Neural progenitor cell (in vitro differentiated cells): ENCODE measurements at regions not wholly inside any gene's neighbourhood (a gene's known extent, or its start where the extent isn't known, plus 50 kb on each side); places are given as distances from the start of the nearest gene placed in this dataset.

ENCODE experiments used
- DNase-seq: peaks from one replicate; pipeline ENCODE4 v3.0.0-alpha.2; 2016; ENCODE audit warnings: low spot score
- H2AFZ ChIP-seq: fragments of 200-600 bp; sonication (generic); replicated peaks from 2 replicates; pipeline ENCODE4 v1.6.1; 2016; ENCODE audit warnings: antibody characterized with exemption
- H3F3A ChIP-seq: fragments of 200-600 bp; sonication (generic); 2 replicates; pipeline ENCODE4 v1.6.1; 2016; ENCODE audit warnings: antibody characterized with exemption, low read depth
- H3K27ac ChIP-seq: fragments of 200-600 bp; sonication (generic); 2 replicates; pipeline ENCODE4 v1.5.1; 2016; ENCODE audit warnings: mild to moderate bottlenecking
- H3K27me3 ChIP-seq: fragments of 200-600 bp; sonication (generic); 2 replicates; pipeline ENCODE4 v1.6.1; 2016; ENCODE audit warnings: mild to moderate bottlenecking, moderate library complexity
- H3K36me3 ChIP-seq: fragments of 200-600 bp; sonication (generic); 2 replicates; pipeline ENCODE4 v1.5.1; 2016
- H3K4me1 ChIP-seq: fragments of 200-600 bp; sonication (generic); 2 replicates; pipeline ENCODE4 v1.6.1; 2016; ENCODE audit warnings: mixed run types
- H3K4me2 ChIP-seq: fragments of 200-600 bp; sonication (generic); 2 replicates; pipeline ENCODE4 v1.6.1; 2016
- H3K4me3 ChIP-seq: fragments of 200-600 bp; sonication (generic); 2 replicates; pipeline ENCODE4 v1.5.1; 2016
- H3K79me2 ChIP-seq: fragments of 200-600 bp; sonication (generic); 2 replicates; pipeline ENCODE4 v1.6.1; 2016; ENCODE audit warnings: low read depth
- H3K9ac ChIP-seq: fragments of 200-600 bp; sonication (generic); 2 replicates; pipeline ENCODE4 v1.6.1; 2016
- H3K9me3 ChIP-seq: fragments of 200-600 bp; sonication (generic); 2 replicates; pipeline ENCODE4 v1.5.1; 2016; ENCODE audit warnings: low read depth
- H4K20me1 ChIP-seq: fragments of 200-600 bp; sonication (generic); 2 replicates; pipeline ENCODE4 v1.6.1; 2016; ENCODE audit warnings: low read depth
- H3K27ac Mint-ChIP-seq: 3 replicates; pipeline ENCODE4 v1.8.0; 2021; ENCODE audit warnings: mixed read lengths
- H3K27me3 Mint-ChIP-seq: 2 replicates; pipeline ENCODE4 v1.8.0; 2022; ENCODE audit warnings: low read depth, mild to moderate bottlenecking, inconsistent platforms, moderate library complexity, mixed read lengths; ENCODE audit not compliant: insufficient read depth
- H3K36me3 Mint-ChIP-seq: 3 replicates; pipeline ENCODE4 v1.8.0; 2021; ENCODE audit warnings: mixed read lengths
- H3K4me1 Mint-ChIP-seq: 3 replicates; pipeline ENCODE4 v1.8.0; 2021; ENCODE audit warnings: mixed read lengths
- H3K4me3 Mint-ChIP-seq: 3 replicates; pipeline ENCODE4 v1.8.0; 2021; ENCODE audit warnings: mild to moderate bottlenecking, moderate library complexity, mixed read lengths
- H3K9me3 Mint-ChIP-seq: 3 replicates; pipeline ENCODE4 v1.8.0; 2020; ENCODE audit warnings: mixed read lengths
- CTCF ChIP-seq: fragments of 200-600 bp; sonication (generic); IDR thresholded peaks from 2 replicates; pipeline ENCODE4 v1.5.1; 2017; ENCODE audit warnings: antibody characterized with exemption, mild to moderate bottlenecking
- EZH2 ChIP-seq: fragments of 200-600 bp; sonication (generic); IDR thresholded peaks from 2 replicates; pipeline ENCODE4 v1.6.1; 2017; ENCODE audit warnings: antibody characterized with exemption, mild to moderate bottlenecking, moderate library complexity
- EZH2phosphoT487 ChIP-seq: fragments of 200-600 bp; sonication (generic); IDR thresholded peaks from 2 replicates; pipeline ENCODE4 v1.6.1; 2017; ENCODE audit warnings: antibody characterized with exemption

DNA sequence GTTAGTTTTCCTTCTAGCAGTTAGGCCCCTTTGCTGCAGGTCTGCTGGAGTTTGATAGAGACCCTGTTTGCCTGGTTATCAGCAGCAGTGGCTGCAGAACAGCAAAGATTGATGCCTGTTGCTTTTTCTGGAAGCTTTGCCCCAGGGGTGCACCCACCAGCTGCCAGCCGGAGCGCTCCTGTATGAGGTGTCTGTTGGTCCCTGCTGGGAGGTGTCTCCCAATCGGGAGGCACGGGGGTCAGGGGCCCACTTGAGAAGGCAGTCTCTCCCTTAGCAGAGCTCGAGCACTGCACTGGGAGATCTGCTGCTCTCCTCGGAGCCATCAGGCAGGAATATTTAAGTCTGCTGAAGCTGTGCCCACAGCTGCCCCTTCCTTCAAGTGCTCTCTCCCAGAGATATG, 825.3 kb upstream of the GRM7 start:
- Histone ChIP-seq H3K4me1 (no peaks in the 10 kb centered on the region), H3K4me3 (no peak overlapping the region), H3K79me2 (no peaks in the 10 kb centered on the region), H3F3A (no peaks in the 10 kb centered on the region), H3K36me3 (no peaks in the 10 kb centered on the region), H3K27me3 (no peaks in the 10 kb centered on the region), H3K9ac (no peak overlapping the region), H3K4me2 (no peak overlapping the region), H2AFZ (no peak overlapping the region), H3K27ac (no peak overlapping the region), H4K20me1 (no peaks in the 10 kb centered on the region), H3K9me3 (no peaks in the 10 kb centered on the region)
- Mint-ChIP-seq H3K27me3 (peaks cover 3% of the 10 kb centered on the region), H3K4me1 (no peaks in the 10 kb centered on the region), H3K36me3 (no peaks in the 10 kb centered on the region), H3K27ac (no peak overlapping the region), H3K4me3 (no peak overlapping the region), H3K9me3 (peaks cover 18% of the 10 kb centered on the region)
- no peak for DNase-seq
- TF ChIP-seq EZH2 (no peak), EZH2phosphoT487 (no peak), CTCF (no peak)

DNA sequence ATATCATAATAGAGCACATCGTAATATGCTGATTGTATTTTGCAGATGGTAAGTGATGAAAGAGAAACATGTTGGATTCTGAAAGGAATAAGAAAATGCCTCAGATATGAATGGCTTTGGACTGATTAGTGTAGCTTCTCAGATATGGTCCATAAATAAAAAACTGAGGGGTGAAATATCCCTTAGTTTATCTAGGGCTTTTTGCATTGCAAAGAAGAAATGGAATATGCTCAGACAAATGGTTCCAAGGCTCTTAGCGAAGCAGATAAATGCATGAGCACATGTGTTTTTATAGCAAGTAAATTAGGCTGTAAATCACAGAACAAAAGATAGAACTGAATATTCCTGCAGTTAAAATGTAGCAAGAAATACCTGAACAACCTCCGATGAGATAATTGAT, 820.9 kb upstream of the GRM7 start:
- Histone ChIP-seq H3K79me2 (no peaks in the 10 kb centered on the region), H3K27me3 (no peaks in the 10 kb centered on the region)

GRCh38 chr3:6041894-6042293, 819.0 kb upstream of the GRM7 start:
- Histone ChIP-seq H3K36me3 (no peaks in the 10 kb centered on the region), H3K79me2 (no peaks in the 10 kb centered on the region), H4K20me1 (no peaks in the 10 kb centered on the region), H3K27ac (no peak overlapping the region), H3K4me3 (no peak overlapping the region), H3F3A (no peaks in the 10 kb centered on the region), H3K9me3 (no peaks in the 10 kb centered on the region), H3K9ac (no peak overlapping the region), H2AFZ (no peak overlapping the region), H3K27me3 (no peaks in the 10 kb centered on the region), H3K4me1 (no peaks in the 10 kb centered on the region), H3K4me2 (no peak overlapping the region)
- H3K4me3 Mint-ChIP-seq: no peak overlapping the region
- no peaks in the 10 kb centered on the region for H3K4me1 Mint-ChIP-seq
- H3K36me3 Mint-ChIP-seq: no peaks in the 10 kb centered on the region
- H3K27ac Mint-ChIP-seq: no peak overlapping the region
- DNase-seq: no peak
- H3K27me3 Mint-ChIP-seq: no peaks in the 10 kb centered on the region
- TF ChIP-seq CTCF (no peak), EZH2 (no peak), EZH2phosphoT487 (no peak)
- peaks cover 11% of the 10 kb centered on the region for H3K9me3 Mint-ChIP-seq

More for the DNA sequence above, 820.9 kb upstream of the GRM7 start:
- Histone ChIP-seq H4K20me1 (no peaks in the 10 kb centered on the region), H3K4me2 (no peak overlapping the region), H3K4me3 (no peak overlapping the region), H3F3A (no peaks in the 10 kb centered on the region), H3K4me1 (no peaks in the 10 kb centered on the region), H3K9me3 (no peaks in the 10 kb centered on the region), H3K27ac (no peak overlapping the region), H3K36me3 (no peaks in the 10 kb centered on the region), H3K9ac (no peak overlapping the region), H2AFZ (no peak overlapping the region)
- Mint-ChIP-seq H3K9me3 (peaks cover 14% of the 10 kb centered on the region), H3K4me1 (no peaks in the 10 kb centered on the region), H3K27ac (no peak overlapping the region), H3K36me3 (no peaks in the 10 kb centered on the region), H3K4me3 (no peak overlapping the region), H3K27me3 (no peaks in the 10 kb centered on the region)
- DNase-seq: no peak
- TF ChIP-seq EZH2 (no peak), CTCF (no peak), EZH2phosphoT487 (no peak)

- H3K27ac ChIP-seq: no peak overlapping the region
- no peaks in the 10 kb centered on the region for H3F3A ChIP-seq
- TF ChIP-seq CTCF (no peak), EZH2phosphoT487 (no peak), EZH2 (no peak)
- peaks cover 24% of the 10 kb centered on the region for H3K9me3 Mint-ChIP-seq
- no peak overlapping the region for H3K4me3 Mint-ChIP-seq
- DNase-seq: no peak
- H3K79me2 ChIP-seq: no peaks in the 10 kb centered on the region
- H3K27me3 ChIP-seq: no peaks in the 10 kb centered on the region
- no peaks in the 10 kb centered on the region for H3K36me3 Mint-ChIP-seq
- no peak overlapping the region for H3K4me3 ChIP-seq
- no peaks in the 10 kb centered on the region for H3K9me3 ChIP-seq
- H3K27ac Mint-ChIP-seq: no peak overlapping the region
- no peak overlapping the region for H3K4me2 ChIP-seq
- no peaks in the 10 kb centered on the region for H3K4me1 ChIP-seq
- no peaks in the 10 kb centered on the region for H3K36me3 ChIP-seq
- no peaks in the 10 kb centered on the region for H4K20me1 ChIP-seq
- no peaks in the 10 kb centered on the region for H3K4me1 Mint-ChIP-seq
- no peak overlapping the region for H3K9ac ChIP-seq
- H3K27me3 Mint-ChIP-seq: no peaks in the 10 kb centered on the region
- H2AFZ ChIP-seq: no peak overlapping the region
Measured at GRCh38 chr3:6047016-6047415, 813.9 kb upstream of the GRM7 start.
